ENCODE measurements at regions not wholly inside any gene's neighbourhood (a gene's known extent, or its start where the extent isn't known, plus 50 kb on each side); places are given as distances from the start of the nearest gene placed in this dataset.

DNA sequence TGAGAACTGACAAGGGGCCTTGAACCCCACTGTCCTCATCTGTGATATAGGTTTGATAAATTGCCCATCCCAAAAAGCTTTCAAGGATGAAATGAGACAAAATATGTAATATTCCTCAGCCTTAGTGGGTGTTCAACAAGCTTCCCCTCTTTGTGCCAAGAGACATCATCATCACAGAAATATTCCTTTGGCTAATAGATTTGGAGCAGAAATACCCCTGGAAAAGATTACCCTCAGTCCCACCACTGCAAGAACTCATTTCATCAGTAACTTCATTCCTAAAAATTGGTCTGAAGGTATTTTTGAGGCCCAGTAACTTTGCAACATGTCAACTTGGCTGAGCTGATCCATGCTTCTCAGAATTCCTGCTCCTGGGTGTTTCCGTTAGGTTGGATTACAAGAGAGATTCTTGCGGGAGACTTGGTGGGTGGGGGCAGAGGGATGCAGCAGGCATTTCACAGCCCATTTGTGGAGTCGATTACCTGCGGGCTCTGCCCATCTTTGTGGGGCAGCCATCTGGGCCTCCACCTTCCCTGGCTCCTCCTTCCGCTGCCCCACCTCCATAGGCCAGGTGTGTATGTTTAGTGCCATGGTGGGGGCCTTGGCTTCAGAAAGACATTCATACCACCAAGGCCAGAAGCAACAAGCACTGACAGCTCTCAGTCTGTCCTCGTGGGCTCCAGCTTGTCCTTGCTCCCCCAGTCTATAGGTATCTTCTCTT, 263.9 kb downstream of the GLI2 start:
- no peak for DNase-seq (ENCODE audit: low read depth)
- H3K4me3 ChIP-seq (ENCODE audit: low read depth, low read length), result no peak overlapping the region
- TF ChIP-seq POLR2A (IDR thresholded peaks at IDR 0.05; ENCODE audit: extremely low read depth, insufficient read length) (no peak), MYC (IDR thresholded peaks at IDR 0.05; ENCODE audit: low read depth, low read length) (no peak)
- TF ChIP-seq, protein P1, sequence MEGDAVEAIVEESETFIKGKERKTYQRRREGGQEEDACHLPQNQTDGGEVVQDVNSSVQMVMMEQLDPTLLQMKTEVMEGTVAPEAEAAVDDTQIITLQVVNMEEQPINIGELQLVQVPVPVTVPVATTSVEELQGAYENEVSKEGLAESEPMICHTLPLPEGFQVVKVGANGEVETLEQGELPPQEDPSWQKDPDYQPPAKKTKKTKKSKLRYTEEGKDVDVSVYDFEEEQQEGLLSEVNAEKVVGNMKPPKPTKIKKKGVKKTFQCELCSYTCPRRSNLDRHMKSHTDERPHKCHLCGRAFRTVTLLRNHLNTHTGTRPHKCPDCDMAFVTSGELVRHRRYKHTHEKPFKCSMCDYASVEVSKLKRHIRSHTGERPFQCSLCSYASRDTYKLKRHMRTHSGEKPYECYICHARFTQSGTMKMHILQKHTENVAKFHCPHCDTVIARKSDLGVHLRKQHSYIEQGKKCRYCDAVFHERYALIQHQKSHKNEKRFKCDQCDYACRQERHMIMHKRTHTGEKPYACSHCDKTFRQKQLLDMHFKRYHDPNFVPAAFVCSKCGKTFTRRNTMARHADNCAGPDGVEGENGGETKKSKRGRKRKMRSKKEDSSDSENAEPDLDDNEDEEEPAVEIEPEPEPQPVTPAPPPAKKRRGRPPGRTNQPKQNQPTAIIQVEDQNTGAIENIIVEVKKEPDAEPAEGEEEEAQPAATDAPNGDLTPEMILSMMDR (IDR thresholded peaks at IDR 0.05; ENCODE audit: low read depth, low read length), result no peak
- TF ChIP-seq, protein P2, sequence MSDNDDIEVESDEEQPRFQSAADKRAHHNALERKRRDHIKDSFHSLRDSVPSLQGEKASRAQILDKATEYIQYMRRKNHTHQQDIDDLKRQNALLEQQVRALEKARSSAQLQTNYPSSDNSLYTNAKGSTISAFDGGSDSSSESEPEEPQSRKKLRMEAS (IDR thresholded peaks at IDR 0.05; ENCODE audit: low read depth, low read length), result no peak

DNA sequence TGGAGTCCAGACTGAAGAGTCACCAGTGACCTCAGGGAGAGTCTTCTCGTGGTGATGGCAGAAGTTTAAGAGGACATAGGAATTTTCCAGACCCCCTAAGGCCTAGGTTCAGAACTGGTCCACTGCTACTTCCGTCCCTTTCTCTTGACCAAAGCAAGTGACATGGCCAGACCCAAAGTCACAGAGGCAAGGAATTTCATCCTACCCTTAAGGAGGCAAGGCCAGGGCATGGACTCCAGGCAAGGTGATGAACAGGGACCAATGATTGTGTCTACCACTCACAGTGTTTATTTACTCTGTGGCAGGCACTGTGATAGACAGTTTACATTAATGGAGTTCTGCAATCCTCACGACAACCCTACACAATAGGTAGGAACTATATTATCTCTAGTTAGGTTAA, 265.1 kb downstream of the GLI2 start:
- no peak for TF ChIP-seq POLR2A (IDR thresholded peaks at IDR 0.05; ENCODE audit: extremely low read depth, insufficient read length)
- TF ChIP-seq, protein P1 (IDR thresholded peaks at IDR 0.05; ENCODE audit: low read depth, low read length), result no peak
- TF ChIP-seq, protein P2 (IDR thresholded peaks at IDR 0.05; ENCODE audit: low read depth, low read length), result no peak
- TF ChIP-seq MYC (IDR thresholded peaks at IDR 0.05; ENCODE audit: low read depth, low read length), result no peak
- H3K4me3 ChIP-seq (ENCODE audit: low read depth, low read length), result no peak overlapping the region
- DNase-seq (ENCODE audit: low read depth), result no peak

DNA sequence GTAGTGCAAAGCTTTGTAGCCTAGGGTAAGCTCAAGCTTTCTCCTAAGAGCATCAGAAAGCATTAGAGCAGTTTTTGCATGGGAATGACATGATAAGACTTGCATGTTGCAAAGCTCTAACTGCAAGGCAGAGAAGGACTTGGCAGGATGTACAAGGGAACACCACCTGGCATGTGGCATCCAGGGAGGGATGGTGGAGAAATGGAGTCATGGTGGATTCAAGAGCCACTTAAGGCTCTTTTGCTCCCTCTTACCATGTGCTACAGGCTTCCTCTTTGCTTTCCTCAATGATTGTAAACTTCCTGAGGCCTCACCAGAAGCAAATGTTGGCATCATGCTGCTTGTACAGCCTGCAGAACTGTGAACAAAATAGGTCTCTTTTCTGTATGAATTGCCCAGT, 266.0 kb downstream of the GLI2 start:
- TF ChIP-seq MYC (IDR thresholded peaks at IDR 0.05; ENCODE audit: low read depth, low read length) (no peak), POLR2A (IDR thresholded peaks at IDR 0.05; ENCODE audit: extremely low read depth, insufficient read length) (no peak)
- TF ChIP-seq, protein P2 (IDR thresholded peaks at IDR 0.05; ENCODE audit: low read depth, low read length), result no peak
- TF ChIP-seq, protein P1 (IDR thresholded peaks at IDR 0.05; ENCODE audit: low read depth, low read length), result no peak
- H3K4me3 ChIP-seq (ENCODE audit: low read depth, low read length), result no peak overlapping the region
- DNase-seq (ENCODE audit: low read depth), result no peak

DNA sequence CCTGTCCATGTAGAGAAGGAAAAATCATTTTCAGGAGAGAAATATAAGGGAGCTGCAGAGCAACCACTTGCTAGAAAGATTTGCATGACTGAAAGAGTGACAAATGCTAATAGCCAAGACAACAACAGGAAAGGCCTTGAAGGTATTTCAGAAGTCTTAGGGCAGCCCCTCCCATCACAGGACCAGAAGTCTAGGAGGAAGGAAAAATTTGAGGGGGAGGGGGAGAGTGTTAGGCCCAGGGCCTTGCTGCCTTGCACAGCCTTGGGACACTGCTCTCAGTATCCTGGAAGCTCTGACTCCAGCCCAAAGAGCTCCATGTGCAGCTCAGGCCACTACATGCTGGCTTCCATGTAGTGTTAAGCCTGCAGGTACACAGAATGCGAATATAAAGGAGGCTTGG, 266.9 kb downstream of the GLI2 start:
- TF ChIP-seq POLR2A (IDR thresholded peaks at IDR 0.05; ENCODE audit: extremely low read depth, insufficient read length) (no peak), MYC (IDR thresholded peaks at IDR 0.05; ENCODE audit: low read depth, low read length) (no peak)
- TF ChIP-seq, protein P2 (IDR thresholded peaks at IDR 0.05; ENCODE audit: low read depth, low read length), result no peak
- TF ChIP-seq, protein P1 (IDR thresholded peaks at IDR 0.05; ENCODE audit: low read depth, low read length), result no peak
- H3K4me3 ChIP-seq (ENCODE audit: low read depth, low read length), result no peak overlapping the region
- no peak for DNase-seq (ENCODE audit: low read depth)

DNA sequence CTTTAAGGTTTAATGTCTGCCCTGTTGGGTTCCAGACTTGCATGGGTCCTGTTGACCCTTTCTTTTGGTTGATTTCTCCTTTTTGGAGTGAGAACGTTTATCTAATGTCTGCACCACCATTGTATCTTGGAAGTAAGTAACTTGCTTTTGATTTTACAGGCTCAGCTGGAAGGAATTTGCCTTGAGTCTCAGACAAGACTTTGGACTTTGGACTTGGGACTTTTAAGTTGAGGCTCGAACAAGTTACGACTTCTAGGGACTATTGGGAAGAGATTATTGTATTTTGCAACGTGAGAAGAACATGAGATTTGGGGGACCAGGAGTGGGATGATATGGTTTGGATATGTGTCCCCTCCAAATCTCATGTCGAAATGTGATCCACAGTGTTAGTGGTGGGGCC, 267.7 kb downstream of the GLI2 start:
- DNase-seq (ENCODE audit: low read depth), result no peak
- H3K4me3 ChIP-seq (ENCODE audit: low read depth, low read length), result no peak overlapping the region
- TF ChIP-seq, protein P1 (IDR thresholded peaks at IDR 0.05; ENCODE audit: low read depth, low read length), result no peak
- TF ChIP-seq POLR2A (IDR thresholded peaks at IDR 0.05; ENCODE audit: extremely low read depth, insufficient read length) (no peak), MYC (IDR thresholded peaks at IDR 0.05; ENCODE audit: low read depth, low read length) (no peak)
- TF ChIP-seq, protein P2 (IDR thresholded peaks at IDR 0.05; ENCODE audit: low read depth, low read length), result no peak

Data from NB4 (cell line).